SK-N-SH (cell line): ENCODE measurements at regions not wholly inside any gene's neighbourhood (a gene's known extent, or its start where the extent isn't known, plus 50 kb on each side); places are given as distances from the start of the nearest gene placed in this dataset.

Source experiments
- CTCF ChIA-PET: fragments of 300-600, 350-600 bp; formaldehyde crosslinking; extraction: SDS; loops from one replicate; lab custom pipeline; 2021; lab: Yijun Ruan, JAX
- POLR2A ChIA-PET: fragments of 350-600 bp; sonication (Branson Sonifier 250); formaldehyde crosslinking; extraction: SDS; loops from one replicate; lab custom pipeline; 2020; ENCODE audit warnings: antibody characterized with exemption, inconsistent platforms; lab: Yijun Ruan, JAX
- DNase-seq: peaks from one replicate; pipeline ENCODE4 v3.0.0; 2012
- H2AFZ ChIP-seq: fragments of 200-600 bp; sonication (generic); 2 replicates; pipeline ENCODE4 v1.8.1; 2016; ENCODE audit warnings: antibody characterized with exemption, mild to moderate bottlenecking, low read depth
- H3F3A ChIP-seq: fragments of 200-600 bp; sonication (generic); replicated peaks from 2 replicates; pipeline ENCODE3; 2016; ENCODE audit warnings: antibody characterized with exemption, mild to moderate bottlenecking; ENCODE audit not compliant: insufficient read depth
- H3K27ac ChIP-seq, 2 experiments: fragments of 200-500 bp in 1 of 2; fragments of 200-600 bp in 1 of 2; sonication (Bioruptor generic) in 1 of 2; sonication (generic), shearing (Covaris generic) in 1 of 2; 2 replicates each; pipeline versions ENCODE4 v1.5.1 to v1.6.1; 2014 to 2016; ENCODE audit warnings: low read depth in 2 of 2, inconsistent platforms in 1 of 2, low read length in 1 of 2, mild to moderate bottlenecking in 1 of 2, mixed read lengths in 1 of 2
- H3K27me3 ChIP-seq: fragments of 200-600 bp; sonication (generic), shearing (Covaris generic); 2 replicates; pipeline ENCODE4 v1.6.1; 2016; ENCODE audit warnings: mixed run types; ENCODE audit not compliant: insufficient read depth
- H3K36me3 ChIP-seq, 2 experiments: fragments of 200-500 bp in 1 of 2; fragments of 200-600 bp in 1 of 2; sonication (Bioruptor generic) in 1 of 2; sonication (generic) in 1 of 2; replicated peaks in 1 of 2; 2 replicates each; pipeline versions ENCODE3 to v1.5.1; 2014 to 2016; ENCODE audit warnings: low read length in 1 of 2, mild to moderate bottlenecking in 1 of 2; ENCODE audit not compliant: insufficient read depth in 2 of 2, control insufficient read depth in 1 of 2
- H3K4me1 ChIP-seq, 2 experiments: fragments of 200-500 bp in 1 of 2; fragments of 200-600 bp in 1 of 2; sonication (Bioruptor generic) in 1 of 2; sonication (generic), shearing (Covaris generic) in 1 of 2; 2 replicates each; pipeline versions ENCODE4 v1.5.1 to v1.6.1; 2014 to 2016; ENCODE audit warnings: low read depth in 1 of 2, low read length in 1 of 2, mixed run types in 1 of 2; ENCODE audit not compliant: insufficient read depth in 2 of 2, control insufficient read depth in 1 of 2
- H3K4me2 ChIP-seq: fragments of 200-600 bp; sonication (generic), shearing (Covaris generic); 2 replicates; pipeline ENCODE4 v1.6.1; 2017; ENCODE audit warnings: mixed run types
- H3K4me3 ChIP-seq, 2 experiments: fragments of 200-500 bp in 1 of 2; fragments of 200-600 bp in 1 of 2; sonication (Bioruptor generic) in 1 of 2; sonication (generic), shearing (Covaris generic) in 1 of 2; 2 replicates each; pipeline versions ENCODE4 v1.5.1 to v1.8.1; 2014 to 2016; ENCODE audit warnings: low read depth in 2 of 2, inconsistent platforms in 1 of 2, low read length in 1 of 2, mild to moderate bottlenecking in 1 of 2, mixed read lengths in 1 of 2, moderate library complexity in 1 of 2
- H3K79me2 ChIP-seq: fragments of 200-600 bp; sonication (generic); 2 replicates; pipeline ENCODE4 v1.8.1; 2017; ENCODE audit warnings: mild to moderate bottlenecking; ENCODE audit not compliant: insufficient read depth
- H3K9ac ChIP-seq: fragments of 200-600 bp; sonication (generic); 2 replicates; pipeline ENCODE4 v1.6.1; 2017; ENCODE audit warnings: mixed run types
- H3K9me2 ChIP-seq: fragments of 200-600 bp; sonication (generic); 2 replicates; pipeline ENCODE4 v1.6.1; 2017; ENCODE audit warnings: mixed run types
- H3K9me3 ChIP-seq: fragments of 200-600 bp; sonication (generic); 2 replicates; pipeline ENCODE4 v1.6.1; 2017; ENCODE audit warnings: mixed run types, mild to moderate bottlenecking, moderate library complexity
- H4K20me1 ChIP-seq: fragments of 200-600 bp; sonication (generic); 2 replicates; pipeline ENCODE4 v1.6.1; 2017; ENCODE audit warnings: mild to moderate bottlenecking, mixed run types; ENCODE audit not compliant: insufficient read depth
- CHD2 ChIP-seq: fragments of 150-350 bp; IDR thresholded peaks from 2 replicates; pipeline ENCODE4 v1.6.1; 2018; ENCODE audit warnings: low read length; ENCODE audit not compliant: partially characterized antibody
- ELF1 ChIP-seq: IDR thresholded peaks from 2 replicates; pipeline ENCODE4 v1.4.0; 2012
- EP300 ChIP-seq, 2 experiments: IDR thresholded peaks; 2 replicates each; pipeline versions ENCODE4 v1.4.0 to v1.6.1; 2012; ENCODE audit warnings: borderline replicate concordance in 1 of 2, low read depth in 1 of 2, low read length in 1 of 2
- EZH2phosphoT487 ChIP-seq: fragments of 200-600 bp; sonication (generic); IDR thresholded peaks from 2 replicates; pipeline ENCODE4 v1.6.1; 2017; ENCODE audit warnings: low read depth, mixed run types, mild to moderate bottlenecking, antibody characterized with exemption, moderate library complexity, borderline replicate concordance
- FOSL2 ChIP-seq: IDR thresholded peaks from 2 replicates; pipeline ENCODE4 v1.4.0; 2012; ENCODE audit warnings: low read depth, mild to moderate bottlenecking, moderate library complexity, borderline replicate concordance
- FOXM1 ChIP-seq: IDR thresholded peaks from 2 replicates; pipeline ENCODE4 v1.4.0; 2012; ENCODE audit warnings: low read depth, mild to moderate bottlenecking
- GABPA ChIP-seq: IDR thresholded peaks from 2 replicates; pipeline ENCODE4 v1.4.0; 2012; ENCODE audit warnings: low read depth, mild to moderate bottlenecking
- GATA2 ChIP-seq: sonication (generic); formaldehyde crosslinking; IDR thresholded peaks from 2 replicates; pipeline ENCODE4 v1.5.0; 2020; ENCODE audit warnings: mild to moderate bottlenecking, missing genetic modification reagents
- JUND ChIP-seq: IDR thresholded peaks from 2 replicates; pipeline ENCODE4 v1.4.0; 2012
- MAX ChIP-seq: IDR thresholded peaks from 2 replicates; pipeline ENCODE4 v1.4.0; 2012; ENCODE audit warnings: low read depth
- MEF2A ChIP-seq: IDR thresholded peaks from 2 replicates; pipeline ENCODE4 v1.4.0; 2012; ENCODE audit warnings: low read depth, borderline replicate concordance
- NFIC ChIP-seq: IDR thresholded peaks from 2 replicates; pipeline ENCODE4 v1.4.0; 2012; ENCODE audit warnings: borderline replicate concordance
- RCOR1 ChIP-seq: fragments of 150-350 bp; IDR thresholded peaks from 2 replicates; pipeline ENCODE4 v1.6.1; 2017; ENCODE audit warnings: antibody characterized with exemption, low read length
- REST ChIP-seq: IDR thresholded peaks from 2 replicates; pipeline ENCODE4 v1.6.1; 2012; ENCODE audit warnings: mild to moderate bottlenecking, low read depth, low read length, moderate library complexity
- RFX5 ChIP-seq: IDR thresholded peaks from 2 replicates; pipeline ENCODE4 v1.6.1; 2012; ENCODE audit warnings: mild to moderate bottlenecking, improper control_type of control experiment, low read length
- RXRA ChIP-seq: IDR thresholded peaks from 2 replicates; pipeline ENCODE4 v1.4.0; 2012; ENCODE audit warnings: low read depth, mild to moderate bottlenecking, borderline replicate concordance
- SIN3A ChIP-seq: IDR thresholded peaks from 2 replicates; pipeline ENCODE4 v1.6.1; 2012; ENCODE audit warnings: low read depth, mild to moderate bottlenecking, low read length, moderate library complexity, borderline replicate concordance
- TEAD4 ChIP-seq: IDR thresholded peaks from 2 replicates; pipeline ENCODE4 v1.4.0; 2012; ENCODE audit warnings: mild to moderate bottlenecking, borderline replicate concordance; ENCODE audit not compliant: insufficient read depth
- USF1 ChIP-seq: IDR thresholded peaks from 2 replicates; pipeline ENCODE4 v1.4.0; 2012; ENCODE audit warnings: low read depth, borderline replicate concordance
- YY1 ChIP-seq: IDR thresholded peaks from 2 replicates; pipeline ENCODE4 v1.4.0; 2012; ENCODE audit warnings: low read depth, mild to moderate bottlenecking
- WGBS: methylation state at CpG from one replicate; pipeline ENCODE4 v1.1.6; 2017; ENCODE audit warnings: low lambda C conversion rate; 5-methylcytosine and 5-hydroxymethylcytosine counted together

- CTCF ChIA-PET: no interaction called here
- 34% methylated on average over 11 of the region's 11 CpGs for WGBS
- Histone ChIP-seq H3K36me3 (no peaks in the 10 kb centered on the region), H2AFZ (no peak overlapping the region), H3K4me1 (no peaks in the 10 kb centered on the region), H4K20me1 (no peaks in the 10 kb centered on the region), H3K27ac (no peak overlapping the region), H3K9me3 (no peaks in the 10 kb centered on the region; the same call in 1 of the 2 replicates), H3F3A (no peaks in the 10 kb centered on the region), H3K4me2 (no peak overlapping the region), H3K4me3 (no peak overlapping the region), H3K79me2 (no peaks in the 10 kb centered on the region), H3K9me2 (no peaks in the 10 kb centered on the region; the same call in 1 of the 2 replicates), H3K9ac (no peak overlapping the region), H3K27me3 (no peaks in the 10 kb centered on the region)
- TF ChIP-seq FOXM1: no peak
- no peak for TF ChIP-seq CHD2
- no peak for TF ChIP-seq GATA2 (CRISPR knock-in tag)
- TF ChIP-seq FOSL2: no peak
- TF ChIP-seq EP300 (IDR thresholded peaks at IDR 0.05; ENCODE audit: borderline replicate concordance in 1 of 2, low read depth in 1 of 2, low read length in 1 of 2): no peak
- TF ChIP-seq RXRA: no peak
- no peak for TF ChIP-seq JUND
- no peak for TF ChIP-seq RFX5
- no peak for TF ChIP-seq EZH2phosphoT487
- TF ChIP-seq ELF1: no peak
- TF ChIP-seq SIN3A: no peak
- TF ChIP-seq RCOR1: no peak
- no peak for TF ChIP-seq REST
- no peak for TF ChIP-seq GABPA
- TF ChIP-seq USF1: no peak
- no peak for TF ChIP-seq YY1
- no peak for TF ChIP-seq NFIC
- TF ChIP-seq TEAD4: no peak
- TF ChIP-seq MEF2A: no peak
- no peak for TF ChIP-seq MAX
- POLR2A ChIA-PET: no interaction called here
- DNase-seq: no peak
These were observed 1323.2 kb upstream of the DDX18 start for GRCh38 chr2:116491292-116491691.
